Stimulated activated CD8-positive, alpha-beta memory T cell treated with anti-CD3 and anti-CD28 coated beads, Interleukin-2, amount 100 ng/mL, for 48 hours (primary cell): ENCODE measurements at regions not wholly inside any gene's neighbourhood (a gene's known extent, or its start where the extent isn't known, plus 50 kb on each side); places are given as distances from the start of the nearest gene placed in this dataset.

Experiments used
- DNase-seq, 2 donors: peaks; one replicate each; pipeline ENCODE4 v3.0.0-alpha.2; 2020; ENCODE audit warnings: low read depth in 2 of 2

DNA sequence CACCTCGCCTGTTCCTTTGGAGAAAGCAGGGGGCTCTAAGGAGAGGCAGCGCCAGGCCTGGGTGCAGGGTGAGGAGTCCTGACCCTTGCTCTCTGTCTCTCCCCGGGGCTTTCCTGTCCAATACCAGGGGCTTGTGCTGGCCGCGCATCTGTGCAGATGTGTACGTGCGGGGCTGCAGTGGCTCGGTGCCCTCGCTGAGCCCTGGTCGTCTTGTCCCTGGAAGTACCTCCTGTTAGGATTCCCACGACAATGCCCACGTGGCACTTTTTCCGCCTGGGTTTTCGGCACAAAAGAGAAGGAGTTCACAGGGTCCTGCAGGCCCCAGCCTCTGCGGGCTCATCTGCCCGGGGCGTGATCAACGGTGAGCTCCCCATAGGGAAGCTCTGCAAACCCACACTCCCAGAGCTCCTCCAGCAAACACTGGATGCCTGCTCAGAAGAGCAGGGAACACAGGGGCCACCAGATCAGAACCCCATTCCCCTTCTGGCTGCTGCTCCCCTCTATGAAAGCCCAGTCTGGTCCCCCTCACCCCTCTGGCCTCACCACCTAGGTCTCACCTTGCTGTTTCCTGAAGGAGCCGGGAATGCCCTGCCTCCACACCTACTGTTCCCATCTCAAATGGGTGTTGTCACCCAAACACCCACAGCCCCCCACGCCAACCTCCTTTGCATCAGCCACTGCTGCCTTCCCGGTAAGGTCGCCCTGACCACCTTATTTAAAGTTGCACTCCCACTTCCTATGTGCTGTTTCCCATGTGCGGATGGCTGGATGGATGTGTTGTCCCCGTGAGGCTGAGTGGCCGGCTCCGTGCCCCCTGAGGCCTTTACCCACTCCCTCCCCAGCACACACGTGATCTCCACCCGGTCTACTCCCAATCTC is 62.6 kb upstream of the PRR20G start:
- no peak for DNase-seq

DNA sequence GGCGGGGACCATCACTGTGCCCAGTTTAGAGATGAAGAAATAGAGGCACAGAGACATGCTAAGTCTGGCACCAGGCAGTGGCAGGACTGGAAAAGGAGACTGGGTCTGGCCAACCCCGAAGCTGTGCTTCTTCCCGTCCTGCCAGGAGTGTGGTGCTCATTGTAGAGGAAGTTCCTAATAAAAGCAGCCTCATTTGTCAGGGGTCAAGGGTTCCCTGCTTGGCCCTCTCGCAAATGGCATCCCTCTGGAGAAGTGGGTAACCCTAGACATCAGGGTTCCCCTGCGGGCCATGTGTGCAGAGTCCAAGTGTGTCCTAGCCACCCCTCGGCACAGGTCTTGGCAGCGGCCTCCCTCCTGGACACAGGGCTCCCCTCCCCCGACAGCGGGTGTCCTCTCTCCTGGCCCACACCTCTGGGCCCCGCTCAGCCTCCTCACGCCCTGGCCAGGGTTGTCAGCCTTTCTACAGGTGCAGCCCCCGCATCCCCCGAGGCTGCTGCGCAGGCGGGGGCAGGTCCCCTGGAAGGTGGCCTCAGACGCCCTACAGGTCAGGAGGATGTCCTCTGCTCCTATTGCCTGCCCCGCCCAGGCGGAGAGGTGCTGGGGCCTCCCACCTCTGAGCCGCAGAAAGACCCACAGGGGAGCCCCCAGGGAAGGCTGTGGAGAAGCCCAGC is 61.8 kb upstream of the PRR20G start:
- no peak for DNase-seq

DNA sequence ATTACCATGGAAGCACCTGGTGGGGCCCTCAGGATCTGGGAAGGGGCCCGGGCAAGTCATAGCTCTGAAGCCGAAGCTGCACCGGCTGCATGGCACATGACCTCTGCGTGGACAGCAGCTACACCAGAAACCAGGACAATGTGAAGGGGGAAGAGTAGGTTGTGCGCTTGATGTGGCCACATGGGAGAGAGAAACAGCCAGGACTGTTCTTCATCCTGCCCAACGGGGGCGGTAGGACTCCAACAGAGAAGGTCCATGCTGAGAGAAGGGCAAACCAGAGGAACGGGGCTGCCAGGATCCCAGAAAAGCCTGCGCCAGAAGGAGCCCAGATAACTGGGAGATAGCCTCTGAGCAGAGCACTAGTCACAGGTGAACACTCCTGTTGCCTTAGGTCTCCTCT is 54.9 kb upstream of the PRR20G start:
- no peak for DNase-seq

DNA sequence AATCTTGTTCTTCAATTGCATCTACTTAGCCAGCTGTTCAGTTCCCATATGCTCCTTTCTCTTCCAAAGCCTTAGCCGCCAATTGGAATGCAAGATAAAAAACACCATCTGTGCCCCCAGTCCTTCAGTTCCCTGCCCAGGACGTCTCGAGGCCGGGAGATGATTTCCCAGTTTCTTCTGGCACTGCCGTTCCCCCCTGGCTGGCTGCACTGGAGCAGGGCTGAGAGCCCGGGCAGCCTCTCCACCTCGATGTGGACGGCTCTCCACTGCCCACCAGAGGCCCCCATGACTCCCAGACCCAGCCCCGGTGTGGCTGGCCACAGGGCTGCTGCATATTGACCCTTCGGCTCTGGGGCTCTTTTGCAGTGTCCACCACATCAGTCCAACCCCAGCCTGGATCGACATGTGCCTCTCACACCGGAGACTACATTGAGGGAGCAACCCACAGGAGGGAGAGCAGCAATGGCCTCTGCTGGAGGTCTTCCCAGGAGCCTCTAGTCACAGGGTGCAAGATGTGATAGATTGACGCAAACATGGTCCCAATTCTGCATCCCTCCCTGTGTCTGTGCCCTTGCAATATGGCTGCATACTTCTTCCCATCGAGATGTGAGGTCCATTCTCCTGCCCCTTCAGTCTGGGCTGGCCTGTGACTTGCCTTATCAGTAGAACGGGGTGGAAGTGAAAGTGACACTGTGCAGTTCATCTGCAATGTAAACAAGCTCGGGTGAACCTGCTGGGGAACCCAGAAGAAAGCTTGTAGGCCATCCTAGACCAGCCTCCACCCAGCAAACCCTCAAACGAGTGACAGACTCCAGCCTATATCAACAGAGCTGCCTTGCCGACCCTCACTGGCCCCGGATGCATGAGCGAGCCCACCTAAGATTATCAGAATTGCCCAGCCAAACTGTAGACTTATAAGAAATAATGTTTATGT is 52.3 kb upstream of the PRR20G start:
- no peak for DNase-seq

DNA sequence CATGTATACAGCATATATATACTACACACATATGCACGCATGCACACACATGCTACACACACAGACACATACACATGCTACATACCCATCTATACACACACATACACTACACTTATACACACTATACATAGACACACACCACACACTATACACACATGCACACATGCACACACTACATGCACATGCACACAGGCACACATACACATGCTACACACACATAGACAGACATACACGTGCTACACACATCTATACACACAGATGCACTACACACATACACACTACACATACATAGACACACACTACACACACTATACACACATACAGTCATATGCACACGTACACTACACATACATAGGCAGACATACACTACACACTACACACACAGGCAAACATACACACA is 51.2 kb upstream of the PRR20G start:
- DNase-seq: no peak

DNA sequence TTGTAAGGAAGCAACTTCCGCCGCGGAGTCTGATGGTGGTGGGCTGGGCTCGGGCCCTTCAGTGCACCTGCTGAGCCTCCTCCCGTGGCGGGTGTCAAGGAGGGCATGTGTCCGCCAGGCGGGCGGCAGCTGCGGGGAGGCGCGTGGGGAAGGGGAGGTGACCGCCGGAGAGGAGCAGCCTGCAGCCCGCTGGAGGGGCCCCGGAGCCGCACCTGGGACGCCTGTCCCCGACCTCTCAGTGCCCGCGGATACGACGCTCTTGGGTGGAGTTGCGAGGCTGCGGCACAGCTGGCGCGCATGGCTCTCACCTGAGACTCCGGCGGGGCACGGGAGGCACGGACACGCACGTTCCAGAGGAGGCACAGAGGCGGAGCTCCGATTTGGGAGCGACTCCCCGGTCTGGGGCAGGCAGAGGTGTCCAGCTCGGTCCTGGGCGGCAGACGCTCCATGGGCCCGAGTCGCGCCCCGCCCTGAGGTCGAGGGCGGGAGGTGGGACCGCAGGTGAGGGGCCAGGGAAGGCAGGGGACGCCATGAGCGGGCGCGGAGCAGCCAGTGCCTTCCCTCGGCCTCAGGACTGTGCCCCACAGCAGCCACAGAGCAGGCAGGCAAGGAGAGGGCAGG is 50.2 kb upstream of the PRR20G start:
- DNase-seq: no peak
